GM23248 (cell line): ENCODE measurements at regions not wholly inside any gene's neighbourhood (a gene's known extent, or its start where the extent isn't known, plus 50 kb on each side); places are given as distances from the start of the nearest gene placed in this dataset.
"Not testable (repeated sequence)": the region's sequence is repeated elsewhere in the genome, so short reads cannot be mapped to it uniquely, and the experiment has no call there.

ENCODE experiments used
- DNase-seq: peaks from one replicate; pipeline ENCODE4 v3.0.0-alpha.2; 2015
- H2AFZ ChIP-seq: fragments of 200-600 bp; sonication (generic); 2 replicates; pipeline ENCODE4 v1.6.1; 2016; ENCODE audit warnings: antibody characterized with exemption
- H3F3A ChIP-seq: fragments of 200-600 bp; sonication (generic); 2 replicates; pipeline ENCODE4 v1.6.1; 2016; ENCODE audit warnings: mild to moderate bottlenecking, antibody characterized with exemption, mixed run types; ENCODE audit not compliant: insufficient read depth
- H3K27ac ChIP-seq: fragments of 200-600 bp; sonication (generic); 2 replicates; pipeline ENCODE4 v1.5.1; 2016; ENCODE audit warnings: mild to moderate bottlenecking
- H3K27me3 ChIP-seq: fragments of 200-600 bp; sonication (generic); replicated peaks from 2 replicates; pipeline ENCODE4 v1.6.1; 2016; ENCODE audit warnings: mild to moderate bottlenecking; ENCODE audit not compliant: insufficient read depth
- H3K36me3 ChIP-seq: fragments of 200-600 bp; sonication (generic); 2 replicates; pipeline ENCODE4 v1.6.1; 2016; ENCODE audit warnings: low read depth, mild to moderate bottlenecking
- H3K4me1 ChIP-seq: fragments of 200-600 bp; sonication (generic); 2 replicates; pipeline ENCODE4 v1.6.1; 2016; ENCODE audit warnings: mild to moderate bottlenecking; ENCODE audit not compliant: insufficient read depth
- H3K4me2 ChIP-seq: fragments of 200-600 bp; sonication (generic); one replicate; pipeline ENCODE4 v1.6.1; 2016; ENCODE audit warnings: mild to moderate bottlenecking; ENCODE audit not compliant: unreplicated experiment
- H3K4me3 ChIP-seq: fragments of 200-600 bp; sonication (generic); 2 replicates; pipeline ENCODE4 v1.5.1; 2016; ENCODE audit warnings: mild to moderate bottlenecking
- H3K79me2 ChIP-seq: fragments of 200-600 bp; sonication (generic); 2 replicates; pipeline ENCODE4 v1.6.1; 2016; ENCODE audit warnings: mild to moderate bottlenecking; ENCODE audit not compliant: insufficient read depth
- H3K9ac ChIP-seq: fragments of 200-600 bp; sonication (generic); 2 replicates; pipeline ENCODE4 v1.6.1; 2016; ENCODE audit warnings: mild to moderate bottlenecking
- H3K9me2 ChIP-seq: fragments of 200-600 bp; sonication (generic); 2 replicates; pipeline ENCODE4 v1.6.1; 2016; ENCODE audit warnings: mixed run types, mild to moderate bottlenecking, moderate library complexity; ENCODE audit not compliant: insufficient read depth
- H3K9me3 ChIP-seq: fragments of 200-600 bp; sonication (generic); one replicate; pipeline ENCODE4 v1.6.1; 2017; ENCODE audit warnings: low read depth
- H4K20me1 ChIP-seq: fragments of 200-600 bp; sonication (generic); 2 replicates; pipeline ENCODE4 v1.6.0; 2016; ENCODE audit not compliant: insufficient read depth
- EZH2 ChIP-seq: fragments of 200-600 bp; sonication (generic); IDR thresholded peaks from 2 replicates; pipeline ENCODE4 v1.6.1; 2018; ENCODE audit warnings: antibody characterized with exemption, mild to moderate bottlenecking; ENCODE audit not compliant: insufficient read depth, poor library complexity, severe bottlenecking
- EZH2phosphoT487 ChIP-seq: fragments of 200-600 bp; sonication (generic); IDR thresholded peaks from 2 replicates; pipeline ENCODE4 v1.6.1; 2018; ENCODE audit warnings: antibody characterized with exemption, moderate library complexity, mild to moderate bottlenecking, low read depth; ENCODE audit not compliant: insufficient read depth
- WGBS, 2 experiments: methylation state at CpG; one replicate each; pipeline ENCODE4 v1.1.6; 2015 to 2017; ENCODE audit warnings: low lambda C conversion rate in 2 of 2, low coverage in 1 of 2; ENCODE audit errors: missing lambda C conversion rate in 2 of 2; 5-methylcytosine and 5-hydroxymethylcytosine counted together
- in situ Hi-C: fragments of 300-500 bp; cut with MboI; formaldehyde crosslinking; loops from 2 replicates; pipeline ENCODE4 v1.15.0; 2020

GRCh38 chr20:24853916-24854315 is 95.2 kb upstream of the CST7 start:
- no peaks in the 10 kb centered on the region for H3F3A ChIP-seq
- TF ChIP-seq EZH2 = no peak
- no peak for TF ChIP-seq EZH2phosphoT487
- H2AFZ ChIP-seq = no peak overlapping the region
- H3K9me2 ChIP-seq = no peaks in the 10 kb centered on the region
- H3K36me3 ChIP-seq = no peaks in the 10 kb centered on the region
- no peaks in the 10 kb centered on the region for H4K20me1 ChIP-seq
- 0 to 6% methylated on average over 1 of the region's 1 CpG for WGBS, 2 experiments
- H3K9me3 ChIP-seq = no peaks in the 10 kb centered on the region
- in situ Hi-C loops = no loop called here
- H3K4me2 ChIP-seq = no peak overlapping the region
- no peak overlapping the region for H3K27ac ChIP-seq
- no peaks in the 10 kb centered on the region for H3K79me2 ChIP-seq
- no peak overlapping the region for H3K4me3 ChIP-seq
- peaks cover 20% of the 10 kb centered on the region for H3K27me3 ChIP-seq
- H3K4me1 ChIP-seq = no peaks in the 10 kb centered on the region
- H3K9ac ChIP-seq = no peak overlapping the region
- no peak for DNase-seq

- Histone ChIP-seq H3K27me3 (peaks cover 24% of the 10 kb centered on the region), H3K9me2 (no peaks in the 10 kb centered on the region), H3K9me3 (no peaks in the 10 kb centered on the region), H3K4me3 (no peak overlapping the region), H3K79me2 (no peaks in the 10 kb centered on the region), H3K9ac (no peak overlapping the region), H2AFZ (no peak overlapping the region), H3F3A (no peaks in the 10 kb centered on the region), H4K20me1 (no peaks in the 10 kb centered on the region), H3K4me1 (no peaks in the 10 kb centered on the region), H3K27ac (no peak overlapping the region), H3K4me2 (no peak overlapping the region), H3K36me3 (no peaks in the 10 kb centered on the region)
- in situ Hi-C loops = no loop called here
- 10 to 33% methylated on average over 1 of the region's 1 CpG for WGBS, 2 experiments
- no peak for DNase-seq
- TF ChIP-seq EZH2phosphoT487 (no peak), EZH2 (no peak)
Observed at GRCh38 chr20:24855848-24856247, 93.2 kb upstream of the CST7 start.

DNA sequence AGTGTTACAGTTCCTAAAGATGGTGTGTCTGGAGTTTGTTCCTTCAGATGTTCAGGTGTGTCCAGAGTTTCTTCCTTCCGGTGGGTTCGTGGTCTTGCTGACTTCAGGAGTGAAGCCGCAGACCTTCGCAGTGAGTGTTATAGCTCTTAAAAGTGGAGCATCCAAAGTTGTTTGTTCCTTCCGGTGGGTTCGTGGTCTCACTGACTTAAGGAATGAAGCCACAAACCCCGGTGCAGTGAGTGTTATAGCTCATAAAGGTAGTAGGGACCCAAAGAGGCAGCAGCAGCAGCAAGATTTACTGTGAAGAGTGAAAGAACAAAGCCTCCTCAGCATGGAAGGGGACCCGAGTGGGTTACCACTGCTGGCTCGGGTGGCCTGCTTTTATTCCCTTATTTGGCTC is 90.6 kb upstream of the CST7 start:
- H3K4me1 ChIP-seq, H3K9ac ChIP-seq, H3K4me3 ChIP-seq, H4K20me1 ChIP-seq, H3K79me2 ChIP-seq, in situ Hi-C loops, H3K36me3 ChIP-seq, H3K9me2 ChIP-seq, H3K4me2 ChIP-seq, H3K9me3 ChIP-seq, H2AFZ ChIP-seq, DNase-seq, H3F3A ChIP-seq, H3K27ac ChIP-seq: not testable (repeated sequence)
- peaks cover 34% of the 10 kb centered on the region for H3K27me3 ChIP-seq
- 49 to 51% methylated on average over 8 to 9 of the region's 9 CpGs for WGBS, 2 experiments

DNA sequence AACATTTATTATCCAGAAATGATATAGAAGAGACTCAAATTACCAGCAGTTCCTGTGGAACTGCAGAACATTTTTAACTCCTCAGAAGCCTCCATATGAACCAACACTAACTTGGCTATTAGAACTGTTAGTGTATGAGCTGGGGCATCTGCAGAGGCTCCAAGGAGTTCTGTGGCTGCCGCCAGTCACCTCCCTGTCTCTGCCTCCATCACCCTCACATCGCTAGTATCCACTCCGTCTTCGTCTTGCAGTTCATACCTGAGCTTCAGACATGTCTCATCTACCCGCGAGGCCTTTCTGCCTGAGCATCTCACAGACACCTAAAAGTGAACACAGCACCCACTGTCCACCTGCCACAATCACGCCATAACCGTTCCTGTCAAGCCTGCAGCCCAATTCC is 89.5 kb upstream of the CST7 start:
- WGBS, 2 experiments = 48 to 52% methylated on average over 8 of the region's 8 CpGs
- TF ChIP-seq EZH2phosphoT487 (no peak), EZH2 (no peak)

DNA sequence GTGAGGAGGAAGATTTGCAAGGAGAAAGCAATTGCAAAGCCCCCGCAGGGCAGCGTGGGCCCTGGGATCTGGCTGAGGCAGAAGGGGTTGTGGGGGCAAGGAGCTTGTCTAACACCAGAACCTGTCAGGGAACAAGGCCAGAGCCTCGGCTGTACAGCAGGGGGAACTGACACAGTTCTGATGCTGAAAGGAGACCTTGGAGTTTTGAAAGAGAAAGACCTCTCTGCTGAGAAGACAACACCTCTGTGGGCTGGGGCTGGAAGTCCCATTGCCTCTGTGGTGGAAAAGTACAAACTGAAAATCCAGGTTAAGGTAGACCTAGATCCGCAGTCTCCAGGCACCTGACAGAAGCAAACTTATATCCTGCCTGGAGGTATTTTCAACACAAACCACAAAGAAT is 86.9 kb upstream of the CST7 start:
- DNase-seq = no peak
- no peak overlapping the region for H3K9ac ChIP-seq
- H3K27me3 ChIP-seq = peaks cover 29% of the 10 kb centered on the region
- H3K4me3 ChIP-seq = no peak overlapping the region
- H2AFZ ChIP-seq = no peak overlapping the region
- no peaks in the 10 kb centered on the region for H3K9me3 ChIP-seq
- 38 to 41% methylated on average over 4 of the region's 4 CpGs for WGBS, 2 experiments
- peaks cover 19% of the 10 kb centered on the region for H3F3A ChIP-seq
- in situ Hi-C loops = no loop called here
- no peak overlapping the region for H3K4me2 ChIP-seq
- H3K4me1 ChIP-seq = peaks cover 13% of the 10 kb centered on the region; the same call in 1 of the 2 replicates
- no peaks in the 10 kb centered on the region for H4K20me1 ChIP-seq
- H3K9me2 ChIP-seq = no peaks in the 10 kb centered on the region
- H3K27ac ChIP-seq = no peak overlapping the region
- TF ChIP-seq EZH2phosphoT487 = no peak
- TF ChIP-seq EZH2 = no peak
- no peaks in the 10 kb centered on the region for H3K79me2 ChIP-seq
- no peaks in the 10 kb centered on the region for H3K36me3 ChIP-seq

More for the DNA sequence above, 89.5 kb upstream of the CST7 start:
- Histone ChIP-seq H3F3A (peaks cover 18% of the 10 kb centered on the region), H3K27me3 (peaks cover 31% of the 10 kb centered on the region), H3K9me3 (no peaks in the 10 kb centered on the region), H3K9me2 (no peaks in the 10 kb centered on the region), H4K20me1 (no peaks in the 10 kb centered on the region), H3K36me3 (no peaks in the 10 kb centered on the region), H3K9ac (no peak overlapping the region), H3K4me2 (no peak overlapping the region), H3K27ac (no peak overlapping the region), H3K4me1 (peaks cover 13% of the 10 kb centered on the region; the same call in 1 of the 2 replicates), H2AFZ (no peak overlapping the region), H3K79me2 (no peaks in the 10 kb centered on the region), H3K4me3 (no peak overlapping the region)
- DNase-seq = no peak
- in situ Hi-C loops = no loop called here
